Right lobe of liver (tissue), 4 donors: ENCODE measurements at regions not wholly inside any gene's neighbourhood (a gene's known extent, or its start where the extent isn't known, plus 50 kb on each side); places are given as distances from the start of the nearest gene placed in this dataset.

Experiments
- POLR2A ChIP-seq: fragments of 450-650 bp; IDR thresholded peaks from one replicate; pipeline ENCODE4 v1.6.1; 2017; ENCODE audit warnings: antibody characterized with exemption, mild to moderate bottlenecking
- TF ChIP-seq, protein P1 (sequence below), 4 donors: fragments of 200-600 bp in 3 of 4; fragments of 450-650 bp in 1 of 4; IDR thresholded peaks; one replicate each; pipeline versions ENCODE4 v1.5.1 to v1.8.0; 2016 to 2022; ENCODE audit warnings: antibody characterized with exemption in 4 of 4, mild to moderate bottlenecking in 2 of 4
- donor health status: DM: no; HTN: no; CAD: no.
- donor health status: DM: no; HTN: no; CAD: no.
- donor health status: DM: no; HTN: yes; CAD: no.

DNA sequence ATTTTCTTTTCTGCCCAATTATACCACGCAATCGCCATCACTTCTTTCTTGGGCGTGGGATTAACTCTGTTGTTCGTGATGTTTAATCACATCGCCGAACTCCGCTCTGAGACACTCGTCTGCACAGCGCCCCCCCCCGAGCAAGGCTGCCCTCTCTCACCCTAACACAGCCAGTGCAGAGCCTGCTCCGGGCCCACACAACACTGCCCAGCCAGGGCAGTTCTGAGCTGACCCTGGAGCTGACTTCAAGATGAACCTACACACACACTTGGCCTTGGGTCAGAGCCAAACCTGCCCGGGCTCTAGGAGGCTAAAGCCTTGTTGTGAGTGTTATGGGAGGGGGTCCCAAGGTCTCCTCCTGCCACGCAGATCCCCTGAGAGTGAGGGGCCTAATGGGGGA is 64.6 kb upstream of the LRP8 start:
- TF ChIP-seq, protein P1, sequence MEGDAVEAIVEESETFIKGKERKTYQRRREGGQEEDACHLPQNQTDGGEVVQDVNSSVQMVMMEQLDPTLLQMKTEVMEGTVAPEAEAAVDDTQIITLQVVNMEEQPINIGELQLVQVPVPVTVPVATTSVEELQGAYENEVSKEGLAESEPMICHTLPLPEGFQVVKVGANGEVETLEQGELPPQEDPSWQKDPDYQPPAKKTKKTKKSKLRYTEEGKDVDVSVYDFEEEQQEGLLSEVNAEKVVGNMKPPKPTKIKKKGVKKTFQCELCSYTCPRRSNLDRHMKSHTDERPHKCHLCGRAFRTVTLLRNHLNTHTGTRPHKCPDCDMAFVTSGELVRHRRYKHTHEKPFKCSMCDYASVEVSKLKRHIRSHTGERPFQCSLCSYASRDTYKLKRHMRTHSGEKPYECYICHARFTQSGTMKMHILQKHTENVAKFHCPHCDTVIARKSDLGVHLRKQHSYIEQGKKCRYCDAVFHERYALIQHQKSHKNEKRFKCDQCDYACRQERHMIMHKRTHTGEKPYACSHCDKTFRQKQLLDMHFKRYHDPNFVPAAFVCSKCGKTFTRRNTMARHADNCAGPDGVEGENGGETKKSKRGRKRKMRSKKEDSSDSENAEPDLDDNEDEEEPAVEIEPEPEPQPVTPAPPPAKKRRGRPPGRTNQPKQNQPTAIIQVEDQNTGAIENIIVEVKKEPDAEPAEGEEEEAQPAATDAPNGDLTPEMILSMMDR (IDR thresholded peaks at IDR 0.05): no peak
- no peak for TF ChIP-seq POLR2A
